ENCODE measurements at regions not wholly inside any gene's neighbourhood (a gene's known extent, or its start where the extent isn't known, plus 50 kb on each side); places are given as distances from the start of the nearest gene placed in this dataset.

DNA sequence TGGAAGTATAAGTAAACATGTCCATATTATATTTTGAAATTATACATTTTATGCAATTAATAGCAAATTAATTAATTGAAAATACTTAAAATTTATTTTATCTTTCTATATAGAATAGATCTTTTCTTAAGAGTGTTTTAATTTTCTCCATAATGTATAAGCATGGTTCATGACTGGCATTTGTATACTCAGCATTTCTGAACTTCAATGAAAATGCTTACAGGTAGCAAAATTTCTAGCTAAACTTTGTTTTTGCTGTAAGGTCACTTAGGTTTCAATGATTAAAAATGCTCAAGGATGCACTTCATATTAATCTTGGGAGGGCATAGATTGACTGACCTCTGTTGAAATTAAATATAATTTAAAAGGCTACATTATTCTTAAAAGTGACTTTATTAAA, 1108.1 kb downstream of the BRINP3 start:
- DNase-seq: no peak

DNA sequence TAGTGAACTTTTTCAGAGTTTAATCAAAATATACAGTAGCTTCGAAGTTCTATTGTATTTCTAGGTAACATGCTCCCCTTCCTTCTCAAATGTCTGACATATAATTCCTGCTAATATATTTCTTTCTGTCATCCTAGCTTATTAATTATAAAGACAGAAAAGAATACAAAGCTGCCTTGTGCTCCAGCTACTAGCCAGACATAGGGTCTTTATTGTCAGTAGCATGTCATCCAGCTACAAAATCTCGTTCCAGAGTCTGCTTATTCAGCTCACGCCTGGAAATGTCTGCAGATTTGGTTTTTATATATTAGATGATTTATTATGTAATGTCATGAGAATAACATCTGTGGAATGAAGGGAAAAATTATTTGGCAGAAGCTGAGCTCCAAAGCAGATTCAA, 1102.8 kb downstream of the BRINP3 start:
- no peak for DNase-seq

DNA sequence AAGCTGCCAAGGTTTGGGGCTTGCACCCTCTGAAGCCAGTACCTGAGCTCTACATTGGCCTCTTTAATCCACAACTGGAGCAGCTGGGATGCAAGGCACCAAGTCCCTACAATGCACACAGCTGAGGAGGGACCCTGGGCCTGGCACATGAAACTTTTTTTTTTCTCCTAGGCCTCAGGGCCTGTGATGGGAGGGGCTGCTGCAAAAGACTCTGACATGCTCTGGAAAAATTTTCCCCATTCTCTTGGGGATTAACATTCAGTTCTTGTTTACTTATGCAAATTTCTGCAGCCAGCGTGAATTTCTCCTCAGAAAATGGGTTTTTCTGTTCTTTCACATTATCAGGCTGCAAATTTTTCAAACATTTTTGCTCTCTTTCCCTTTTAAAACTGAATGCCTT, 1072.2 kb downstream of the BRINP3 start:
- DNase-seq: no peak

DNA sequence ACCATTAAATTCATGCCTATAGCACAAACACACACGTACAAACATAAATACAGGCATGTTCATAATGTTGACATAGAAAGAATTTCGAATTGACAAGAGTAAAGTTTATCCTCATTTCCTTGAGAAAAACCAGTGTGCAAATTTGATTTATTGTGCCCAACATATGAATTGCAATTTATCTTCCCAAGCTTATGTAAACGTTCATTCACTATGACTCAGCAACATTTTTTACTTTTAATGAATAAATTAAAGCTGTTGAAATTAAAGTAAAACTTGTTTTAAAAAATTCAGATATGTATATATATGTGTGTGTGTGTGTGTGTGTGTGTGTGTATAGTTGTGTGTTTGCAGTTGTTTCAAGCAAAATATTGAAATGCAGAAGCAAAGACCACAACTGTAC, 1067.9 kb downstream of the BRINP3 start:
- DNase-seq: no peak

DNA sequence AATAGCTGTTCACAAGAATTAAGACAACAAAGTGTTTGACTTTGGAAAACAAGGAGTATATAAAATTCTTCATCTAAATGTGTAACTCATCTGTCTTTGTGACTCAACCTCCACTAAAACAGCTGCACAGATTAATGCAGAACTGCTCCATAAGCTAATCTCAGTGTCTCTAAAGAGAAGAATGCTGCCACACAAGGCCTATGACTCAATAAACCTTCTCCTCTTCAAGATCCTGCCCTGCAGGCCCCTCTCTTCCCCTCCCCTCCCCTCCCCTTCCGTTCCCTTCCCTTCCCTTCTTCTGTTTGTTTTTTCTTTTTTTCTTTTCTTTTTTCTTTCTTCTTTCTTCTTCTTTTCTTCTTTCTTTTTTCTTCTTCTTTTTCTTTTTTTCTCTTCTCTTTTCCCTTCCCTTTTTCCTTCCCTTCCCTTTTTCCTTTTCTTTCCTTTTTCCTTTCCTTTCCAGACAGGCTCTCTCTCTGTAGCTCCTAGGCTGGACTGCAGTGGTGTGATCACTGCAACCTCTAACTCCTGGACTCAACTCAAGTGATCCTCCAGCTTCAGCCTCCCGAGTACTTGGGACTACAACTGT, 1052.8 kb downstream of the BRINP3 start:
- no peak for DNase-seq

DNA sequence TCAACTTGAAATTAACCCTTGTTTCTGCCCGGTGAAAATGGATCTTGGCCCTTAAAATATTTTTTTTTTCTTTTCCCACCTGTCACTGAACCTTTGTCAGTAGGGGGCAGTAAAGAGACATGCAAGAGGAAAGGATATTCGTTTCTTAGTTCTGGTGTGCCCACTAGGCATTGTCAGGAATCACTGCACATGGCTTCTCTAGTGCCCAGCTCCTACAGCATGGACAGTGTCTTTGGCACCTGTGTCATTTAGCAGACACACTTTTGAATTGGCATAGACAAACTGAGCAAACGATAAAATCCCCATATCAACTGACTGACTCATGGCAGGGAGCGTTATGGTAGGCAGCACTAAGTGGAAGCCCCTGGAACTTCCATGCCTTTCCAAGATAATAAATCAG, 1048.1 kb downstream of the BRINP3 start:
- no peak for DNase-seq

DNA sequence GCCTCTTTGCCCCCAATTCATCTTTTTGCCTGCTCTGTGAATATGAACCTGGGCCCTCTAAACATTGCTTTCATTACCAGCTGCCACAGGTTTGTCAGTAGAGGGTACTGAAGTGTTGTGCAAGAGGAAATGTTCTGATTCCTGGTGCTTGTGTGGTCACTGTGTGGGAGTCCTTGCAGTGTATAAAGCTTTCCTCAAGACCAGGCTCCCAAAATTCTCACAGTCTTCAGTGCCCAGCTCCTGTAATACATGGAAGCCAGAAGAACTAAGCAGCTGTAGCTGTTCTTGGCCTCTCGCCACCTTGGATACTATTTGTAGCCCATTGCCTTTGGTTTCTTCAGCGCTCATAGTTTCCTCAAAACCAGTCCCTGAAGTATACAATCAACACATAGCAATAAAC, 1046.2 kb downstream of the BRINP3 start:
- no peak for DNase-seq

DNA sequence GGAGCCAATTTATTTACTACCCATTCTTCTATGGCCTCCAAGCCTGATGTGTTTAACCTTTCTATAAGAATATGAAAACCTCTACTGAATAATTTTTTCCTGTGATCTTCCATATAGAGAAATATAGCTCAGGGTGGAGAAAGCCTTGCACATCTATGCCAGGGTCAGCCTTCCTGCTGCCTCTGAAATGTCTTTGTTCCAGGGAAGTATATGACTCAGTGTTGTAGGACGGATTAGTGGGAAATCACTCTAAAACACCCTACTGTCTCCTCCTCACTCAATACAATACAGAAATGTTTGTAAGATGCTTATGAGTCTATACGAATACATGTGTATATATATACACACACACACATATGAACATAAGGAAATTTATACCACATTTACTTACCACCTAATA, 1044.9 kb downstream of the BRINP3 start:
- no peak for DNase-seq

DNA sequence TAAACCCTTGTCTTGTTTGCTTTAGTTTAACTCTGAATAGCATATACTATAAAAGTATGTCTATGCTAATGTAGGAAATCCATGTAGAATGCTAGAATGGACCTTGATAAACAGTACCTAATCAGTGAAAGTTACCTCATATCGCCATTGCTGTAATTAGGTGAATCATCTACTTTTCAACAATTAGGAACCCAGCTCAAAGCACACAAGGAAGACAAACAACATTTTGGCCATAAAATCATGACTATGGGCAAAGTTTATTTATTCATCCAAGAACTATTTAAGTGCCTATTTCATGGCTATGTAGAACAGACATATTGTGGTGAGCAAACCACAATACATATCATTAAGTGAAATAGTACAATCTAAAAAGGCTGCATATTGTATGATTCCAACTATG, 1043.2 kb downstream of the BRINP3 start:
- DNase-seq: no peak

DNA sequence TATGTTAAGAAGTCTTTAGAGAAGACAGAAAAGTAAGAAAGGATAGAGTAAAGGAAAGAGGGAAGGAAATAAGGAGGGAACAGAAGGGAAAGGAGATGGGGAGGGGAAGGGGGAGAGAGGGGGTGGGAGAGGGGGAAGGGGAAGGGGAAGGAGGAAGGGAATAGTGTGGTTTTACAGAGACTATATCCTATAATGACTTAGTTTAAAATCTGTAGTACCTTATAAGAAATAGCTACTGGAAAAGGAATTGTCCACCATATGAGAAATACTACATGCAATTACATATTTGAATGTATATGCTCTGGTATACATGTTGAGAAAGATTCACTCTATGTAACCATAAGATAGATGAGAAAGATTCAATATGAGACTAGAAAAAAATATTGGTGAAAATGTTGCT, 1042.3 kb downstream of the BRINP3 start:
- no peak for DNase-seq

DNA sequence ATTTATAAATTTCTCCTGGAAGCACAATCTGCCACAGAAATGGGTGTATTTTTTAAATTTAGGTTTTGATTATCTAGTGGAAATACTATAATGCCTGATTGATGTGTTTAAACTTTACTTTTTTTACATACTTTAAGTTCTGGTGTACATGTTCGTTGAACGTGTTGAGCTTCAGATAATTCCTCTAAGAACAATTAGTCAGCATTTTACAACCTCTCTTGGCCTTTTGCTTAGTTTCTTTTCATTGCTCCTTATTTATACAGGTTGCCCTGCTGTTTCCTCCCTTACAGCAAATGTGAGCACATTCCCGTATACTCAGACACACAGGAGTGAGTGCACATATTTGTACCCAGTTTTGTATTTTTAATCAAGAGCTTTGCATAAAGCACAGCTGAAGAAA, 1038.9 kb downstream of the BRINP3 start:
- DNase-seq: no peak

DNA sequence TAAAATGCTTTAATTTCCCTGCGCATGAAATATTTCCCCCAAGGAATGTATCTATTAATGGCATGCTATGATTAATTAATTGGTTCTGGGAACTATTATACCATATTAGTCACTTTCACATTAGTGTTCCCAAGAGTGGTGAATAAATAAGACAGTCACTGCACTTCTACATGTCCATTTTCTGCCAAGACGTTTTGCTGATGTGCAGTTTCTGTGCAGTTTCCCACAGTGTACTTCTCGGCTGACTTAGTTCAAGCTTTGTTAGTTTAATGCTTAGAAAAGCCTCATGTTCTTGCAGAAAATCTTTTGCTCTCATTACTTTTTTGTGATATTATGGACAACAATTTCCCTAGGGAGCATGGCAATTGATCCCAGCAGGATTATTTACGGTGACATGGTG, 1014.5 kb downstream of the BRINP3 start:
- DNase-seq: no peak

DNA sequence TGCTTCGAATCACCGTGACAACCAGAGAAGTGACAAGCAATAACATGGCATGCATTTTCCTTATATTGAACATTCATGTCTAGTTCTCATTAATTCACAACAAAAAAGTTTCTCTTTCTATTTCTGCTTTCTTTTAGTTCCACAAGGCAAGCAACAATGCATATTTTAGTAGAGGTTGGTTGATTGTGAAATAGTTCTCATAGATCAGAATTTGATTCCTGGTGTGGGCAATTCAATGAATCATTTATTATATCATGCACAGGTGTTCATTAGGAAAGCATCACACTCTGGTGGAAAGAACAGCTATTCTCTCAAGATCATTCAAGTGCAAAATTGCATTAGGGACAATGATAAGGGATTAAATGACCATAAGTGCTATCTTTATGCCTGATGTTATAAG, 980.9 kb downstream of the BRINP3 start:
- DNase-seq: no peak

DNA sequence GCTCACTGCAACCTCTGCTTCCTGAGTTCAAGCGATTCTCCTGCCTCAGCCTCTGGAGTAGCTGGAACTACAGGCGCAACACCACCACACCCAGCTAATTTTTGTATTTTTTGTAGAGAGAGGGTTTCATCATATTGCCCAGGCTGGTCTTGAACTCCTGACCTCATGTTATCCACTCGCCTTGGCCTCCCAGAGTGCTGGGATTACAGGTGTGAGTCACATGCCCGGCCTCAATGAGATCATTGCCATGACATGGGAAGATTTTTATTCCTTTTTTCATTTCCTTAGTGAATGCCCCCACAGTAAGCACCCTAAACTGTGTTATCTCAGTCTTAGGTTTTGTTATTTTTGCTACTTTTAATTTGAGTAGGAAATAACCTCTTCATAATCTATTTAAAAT, 977.9 kb downstream of the BRINP3 start:
- no peak for DNase-seq

DNA sequence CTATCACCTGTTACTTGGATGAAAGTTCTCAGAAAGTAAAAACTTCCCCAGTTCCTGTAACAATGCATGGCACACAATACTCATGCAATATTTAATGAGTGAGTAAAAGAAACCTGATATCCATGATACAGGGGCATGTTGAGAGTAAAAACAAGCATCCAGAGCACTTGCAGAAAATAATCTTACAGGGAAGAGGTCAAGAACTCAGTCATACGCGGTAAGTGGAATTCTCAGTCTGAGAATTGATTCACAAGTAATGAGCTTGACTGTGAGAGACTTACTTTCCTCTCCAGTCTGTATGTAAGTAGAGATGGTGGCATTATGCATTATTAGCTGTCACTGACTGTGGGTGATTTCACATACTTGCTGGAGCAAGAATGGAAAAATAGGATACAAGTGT, 976.9 kb downstream of the BRINP3 start:
- DNase-seq: no peak

DNA sequence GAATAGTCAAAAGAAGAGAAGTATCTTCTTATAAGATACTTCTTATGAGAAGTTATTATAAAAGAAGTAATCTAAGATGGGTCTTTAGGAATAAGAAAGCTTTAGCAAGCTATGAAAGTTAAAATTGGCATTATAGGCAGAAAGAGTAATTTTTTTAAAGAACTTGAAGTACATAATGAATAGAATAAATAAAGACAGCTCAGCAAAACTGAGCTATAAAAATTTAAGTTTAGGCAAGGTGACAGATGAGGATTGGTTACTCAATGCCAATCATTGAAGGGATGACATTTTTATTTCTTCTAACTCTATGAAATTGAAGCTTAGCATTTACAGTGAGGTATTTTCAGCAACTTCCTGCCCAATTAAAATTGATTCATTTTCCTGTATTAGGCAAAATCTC, 966.8 kb downstream of the BRINP3 start:
- no peak for DNase-seq

DNA sequence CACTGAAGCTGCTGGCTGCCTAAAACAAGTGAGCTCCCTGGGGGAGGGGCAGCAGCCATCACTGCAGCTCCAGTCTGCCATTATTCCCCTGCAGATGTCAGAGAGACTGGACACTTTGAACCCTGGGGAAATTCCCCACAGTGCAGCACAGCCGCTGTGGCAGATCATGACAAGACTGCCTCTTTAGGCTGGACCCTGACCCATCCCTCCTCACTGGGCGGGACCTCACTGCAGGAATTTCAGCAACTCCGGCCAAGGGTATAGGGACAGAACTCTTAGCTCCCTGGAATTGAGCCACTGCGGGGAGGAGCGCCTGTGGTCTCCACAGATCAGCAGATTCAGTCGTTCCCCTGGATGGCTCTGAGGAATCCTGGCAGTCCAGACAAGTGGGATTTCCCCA, 964.6 kb downstream of the BRINP3 start:
- no peak for DNase-seq

DNA sequence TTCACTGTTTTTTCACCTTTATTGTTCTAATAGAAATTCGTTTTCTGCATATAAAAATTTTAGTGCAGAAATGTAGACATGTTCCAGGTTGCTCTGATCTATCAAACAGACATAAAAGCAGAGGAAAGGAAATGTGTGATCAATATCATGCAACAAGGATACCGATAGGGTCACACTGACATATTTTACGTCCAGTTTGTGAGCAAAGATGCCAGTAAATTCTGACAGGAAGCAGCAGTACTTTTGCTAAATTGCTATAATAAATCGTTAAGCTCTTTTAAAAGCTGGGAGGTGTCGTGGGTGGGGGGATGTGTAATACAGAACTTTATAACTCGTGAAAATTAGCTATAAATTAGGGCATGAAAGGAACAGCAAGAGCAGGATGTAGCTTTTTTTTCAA, 955.2 kb downstream of the BRINP3 start:
- DNase-seq: no peak

DNA sequence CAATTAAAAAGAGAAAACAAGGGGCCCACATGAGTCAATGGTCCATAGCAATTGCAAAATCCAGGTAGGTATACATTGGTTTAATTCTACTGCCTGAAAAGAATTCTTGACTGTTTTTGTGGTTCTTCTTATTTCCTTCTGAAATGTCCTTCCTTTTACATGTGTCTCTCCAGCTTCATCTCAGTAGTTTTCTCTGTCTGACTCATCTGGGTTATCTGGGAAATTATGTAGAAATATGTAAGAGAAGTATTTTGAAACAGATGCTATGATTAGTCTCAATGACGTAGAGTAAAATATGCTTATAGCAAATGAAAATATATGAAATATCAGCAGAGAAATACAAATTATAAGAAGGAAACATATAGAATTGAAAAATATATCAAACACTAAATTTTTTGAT, 953.2 kb downstream of the BRINP3 start:
- DNase-seq: no peak

DNA sequence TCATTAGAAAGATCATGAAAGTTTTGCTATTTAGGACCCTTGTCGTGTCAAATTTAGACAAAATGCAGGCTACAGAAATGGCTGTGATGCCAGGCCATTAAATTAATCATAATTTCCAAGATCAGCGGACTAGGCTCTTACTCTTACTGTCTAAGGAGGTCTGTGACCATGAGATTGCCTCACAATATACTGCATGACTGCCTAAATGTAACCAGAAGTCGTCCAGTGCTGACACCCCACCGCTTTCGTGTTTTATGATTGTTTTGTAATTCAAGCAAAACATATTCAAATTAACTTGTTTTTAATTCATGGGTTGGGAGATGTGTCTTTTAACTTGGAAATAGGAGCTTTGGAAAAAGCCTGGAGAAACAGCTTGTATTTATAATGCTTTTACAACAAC, 947.5 kb downstream of the BRINP3 start:
- DNase-seq: no peak

DNA sequence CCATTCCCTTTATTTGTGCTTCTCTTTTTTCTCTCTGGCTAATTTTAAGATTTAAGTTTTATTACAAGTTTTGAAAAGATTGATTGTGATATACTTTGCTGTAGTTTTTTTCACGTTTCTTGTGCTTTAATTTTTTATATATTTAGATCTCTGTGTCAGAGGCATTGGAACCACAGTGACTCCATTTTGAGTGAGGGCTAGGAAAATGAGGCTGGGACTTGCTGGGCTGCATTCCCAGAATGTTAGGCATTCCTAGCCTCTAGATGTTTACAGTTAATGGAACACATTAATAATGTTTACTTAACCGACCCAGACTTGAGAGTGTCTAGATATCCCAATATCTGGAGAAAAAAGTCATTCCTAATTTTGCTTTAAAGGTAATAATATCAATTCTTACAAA, 939.4 kb downstream of the BRINP3 start:
- no peak for DNase-seq

DNA sequence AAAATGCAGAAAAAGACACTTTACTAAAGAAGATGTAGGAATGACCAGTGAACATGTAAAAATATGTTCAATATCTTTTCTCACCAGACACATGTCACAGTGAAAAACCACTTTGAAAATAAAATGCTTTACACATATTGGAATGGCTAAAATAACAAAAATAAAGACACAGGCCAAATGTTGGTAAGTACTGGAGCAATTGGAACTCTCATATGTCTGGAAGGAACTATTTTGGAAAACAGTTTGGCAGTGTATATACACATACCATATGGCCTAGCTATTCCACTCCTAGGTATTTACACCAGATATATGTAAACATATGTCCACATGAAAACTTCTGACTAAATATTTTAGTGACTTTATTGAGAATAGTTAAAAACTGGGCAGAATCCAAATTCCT, 927.2 kb downstream of the BRINP3 start:
- no peak for DNase-seq

DNA sequence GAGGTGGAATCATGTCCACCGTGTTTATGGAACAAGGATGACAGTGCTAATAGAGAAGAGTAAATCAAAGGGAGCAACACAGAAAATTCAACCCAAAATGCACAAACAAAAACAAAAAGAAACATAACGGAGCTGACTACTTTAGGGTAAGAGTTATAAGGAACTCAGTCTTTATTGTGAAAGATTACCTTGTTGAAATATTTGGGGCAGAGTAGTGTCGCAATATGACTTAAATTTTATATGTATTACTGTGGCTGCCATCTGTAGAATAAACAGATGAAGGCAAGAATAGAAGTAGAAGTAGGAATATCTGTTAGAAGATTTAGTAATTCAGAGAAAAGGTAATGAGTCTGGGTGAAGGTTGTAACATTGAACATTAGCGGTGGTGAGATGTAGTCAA, 913.9 kb downstream of the BRINP3 start:
- no peak for DNase-seq

DNA sequence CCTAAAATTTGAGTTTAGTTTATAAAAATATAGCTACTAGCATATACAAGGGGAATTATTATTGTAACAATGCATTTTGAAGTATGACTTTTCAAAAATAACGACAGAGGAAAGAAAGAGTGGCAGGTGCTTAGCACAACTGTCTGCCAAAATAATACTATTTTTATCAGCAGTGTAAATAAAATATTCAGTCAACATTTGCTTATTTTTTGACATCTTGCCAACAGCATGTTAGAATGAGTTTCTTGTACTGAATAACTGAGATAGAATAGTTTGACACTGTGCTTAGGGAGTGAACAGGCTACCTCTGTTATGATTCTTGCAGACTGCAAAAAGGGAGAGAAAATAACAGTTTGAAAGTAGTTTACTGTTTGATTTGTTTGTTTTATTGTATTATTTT, 909.8 kb downstream of the BRINP3 start:
- no peak for DNase-seq

DNA sequence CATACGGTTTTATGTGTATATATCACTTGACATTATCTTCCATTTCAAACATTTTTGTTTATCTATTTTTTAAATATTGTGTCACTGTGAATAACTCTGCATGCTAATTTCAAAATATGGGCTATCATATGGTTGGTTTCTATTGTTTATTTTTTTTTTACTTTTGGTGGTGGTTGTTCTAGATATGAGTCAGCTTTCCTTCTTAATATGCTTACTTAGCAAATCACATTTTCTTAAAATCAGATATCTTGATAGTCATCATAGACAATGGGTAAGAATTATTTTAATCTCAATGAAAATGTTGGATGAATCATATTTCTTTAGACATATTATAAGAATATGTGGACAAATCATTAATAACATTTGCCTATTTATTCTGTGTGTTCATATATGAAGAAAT, 881.5 kb downstream of the BRINP3 start:
- DNase-seq: no peak

DNA sequence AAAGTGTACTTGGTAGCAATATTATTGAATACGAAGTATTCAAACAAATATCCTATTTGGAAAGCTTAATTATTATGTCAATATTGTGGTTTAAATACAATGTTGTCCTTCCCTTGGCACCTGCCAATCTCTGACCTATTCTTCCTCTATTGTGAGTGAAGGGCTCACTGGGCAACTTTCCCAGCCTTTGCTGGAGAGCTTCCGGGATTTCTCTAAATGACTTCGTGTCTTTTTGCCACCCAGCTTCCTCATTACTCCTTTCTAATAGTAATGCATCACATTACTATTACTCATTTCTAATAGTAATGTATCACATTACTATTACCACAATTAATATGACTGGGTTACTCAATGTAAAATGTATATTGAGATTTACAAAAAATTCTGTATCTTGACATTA, 880.6 kb downstream of the BRINP3 start:
- DNase-seq: no peak

Data from skin of body (tissue), 1 donor.